Hematopoietic multipotent progenitor cell treated with erythropoietin and hydrocortisone succinate and interleukin-3 and kit ligand, for 6 days (in vitro differentiated cells): ENCODE measurements at regions not wholly inside any gene's neighbourhood (a gene's known extent, or its start where the extent isn't known, plus 50 kb on each side); places are given as distances from the start of the nearest gene placed in this dataset.

ENCODE experiments used
- DNase-seq: peaks from one replicate; pipeline ENCODE4 v3.0.0-alpha.2; 2015

DNA sequence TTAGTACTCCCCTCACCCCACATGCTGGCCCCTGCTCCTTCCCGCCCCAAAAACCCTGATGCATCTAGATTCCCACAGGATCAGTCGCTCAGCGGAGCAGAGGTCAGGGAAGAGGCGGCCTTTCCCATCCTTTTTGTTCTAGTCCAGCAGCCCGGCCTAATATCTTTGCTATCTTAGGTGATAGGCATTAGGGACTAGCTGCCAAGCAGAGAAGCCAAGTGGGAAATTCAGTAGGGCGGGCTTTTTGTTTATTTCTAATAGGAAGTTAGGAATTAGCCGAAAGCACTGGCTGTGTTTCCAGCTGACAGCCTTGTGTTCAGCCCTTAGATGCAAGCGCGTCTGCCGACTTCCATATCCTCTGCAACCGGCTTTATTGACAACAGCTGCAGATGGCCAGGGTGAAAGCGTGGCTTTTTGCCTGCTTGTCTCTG, 59.0 kb upstream of the BCAR3 start:
- DNase-seq, result no peak

GRCh38 chr1:93740157-93740556, 58.5 kb upstream of the BCAR3 start:
- DNase-seq, result no peak

DNA sequence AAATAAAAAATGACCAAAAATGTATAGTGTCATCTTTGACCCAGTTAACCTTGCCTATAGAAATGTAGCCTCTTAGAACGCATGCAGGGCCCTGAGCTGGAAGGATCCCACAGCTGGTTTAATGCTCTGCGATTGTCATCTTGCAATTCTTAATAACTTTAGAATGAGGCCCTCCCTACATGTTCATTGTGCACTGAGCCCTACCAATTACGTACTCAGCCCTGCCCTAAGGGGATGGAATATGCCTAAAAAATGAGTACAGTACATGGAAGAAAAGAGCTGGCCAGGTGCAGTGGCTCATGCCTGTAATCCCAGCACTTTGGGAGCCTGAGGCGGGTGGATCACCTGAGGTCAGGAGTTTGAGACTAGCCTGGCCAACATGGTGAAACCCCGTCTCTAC, 57.8 kb upstream of the BCAR3 start:
- DNase-seq, result no peak

GRCh38 chr1:93738926-93739325, 57.3 kb upstream of the BCAR3 start:
- no peak for DNase-seq

DNA sequence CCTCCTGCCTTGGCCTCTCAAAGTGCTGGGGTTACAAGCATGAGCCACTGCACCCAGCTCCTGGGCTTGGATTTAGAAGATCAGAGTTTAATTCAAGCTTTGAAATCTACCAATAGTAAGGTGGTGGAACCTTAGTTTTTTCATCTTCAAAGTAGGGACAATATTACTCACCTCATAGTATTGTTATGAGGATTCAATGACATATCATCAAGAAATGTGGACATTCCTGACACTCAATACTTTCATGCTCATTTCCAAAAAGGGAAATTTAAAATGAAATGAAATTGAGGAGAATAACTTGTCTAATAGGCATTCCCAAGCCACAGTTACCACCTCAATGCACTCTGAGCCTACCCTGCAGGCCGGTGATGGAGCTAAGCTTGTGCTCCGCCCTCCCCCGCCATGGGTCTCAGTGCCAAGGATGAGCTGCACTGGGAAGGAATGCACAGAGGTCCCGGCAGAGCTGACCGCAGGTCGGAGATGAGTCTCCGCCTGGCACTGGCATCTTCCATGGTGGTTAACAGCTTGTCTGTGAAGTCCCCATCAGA, 56.5 kb upstream of the BCAR3 start:
- no peak for DNase-seq

- DNase-seq, result no peak
Measured at GRCh38 chr1:93735722-93736121, 54.1 kb upstream of the BCAR3 start.

DNA sequence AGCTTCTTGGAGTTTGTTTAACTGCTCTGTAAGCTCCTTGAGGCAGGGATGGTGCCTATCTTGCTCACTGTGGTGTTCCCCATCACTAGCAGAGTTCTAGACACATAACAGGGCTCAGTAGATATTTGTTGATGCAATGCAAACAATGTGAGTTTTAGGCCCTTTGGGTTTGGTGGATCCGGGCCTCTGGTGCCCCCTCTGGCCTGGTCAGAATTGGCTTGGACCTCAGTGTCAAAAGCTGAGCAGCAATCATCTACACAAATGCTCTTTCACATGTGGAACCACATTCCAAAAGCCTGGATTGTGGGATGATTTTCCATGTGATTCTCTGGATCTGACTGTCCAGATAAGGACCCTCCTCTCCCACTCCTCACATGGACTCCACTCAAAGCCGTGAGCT, 53.4 kb upstream of the BCAR3 start:
- DNase-seq, result peak; percentile 37

- no peak for DNase-seq
Measured at GRCh38 chr1:93733340-93733739, 51.7 kb upstream of the BCAR3 start.

GRCh38 chr1:93732514-93732913, 50.9 kb upstream of the BCAR3 start:
- peak; percentile 14 for DNase-seq
